Uterus (tissue), 2 donors: ENCODE measurements at regions not wholly inside any gene's neighbourhood (a gene's known extent, or its start where the extent isn't known, plus 50 kb on each side); places are given as distances from the start of the nearest gene placed in this dataset.

Experiments
- CTCF ChIP-seq, 4 experiments: fragments of 200-600 bp in 2 of 4; fragments of 450-650 bp in 2 of 4; sonication (generic) in 2 of 4; IDR thresholded peaks; one replicate each; pipeline ENCODE4 v1.5.1; 2016 to 2019; ENCODE audit warnings: antibody characterized with exemption in 4 of 4, mild to moderate bottlenecking in 2 of 4, moderate library complexity in 1 of 4
- POLR2A ChIP-seq, 2 donors: fragments of 450-650 bp; IDR thresholded peaks; one replicate each; pipeline ENCODE4 v1.6.1; 2016; ENCODE audit warnings: antibody characterized with exemption in 2 of 2, mild to moderate bottlenecking in 1 of 2, moderate library complexity in 1 of 2

GRCh38 chr5:96316017-96316416, 117.0 kb downstream of the PCSK1 start:
- no peak for TF ChIP-seq CTCF (IDR thresholded peaks at IDR 0.05)
- TF ChIP-seq POLR2A (IDR thresholded peaks at IDR 0.05), result no peak
